ENCODE measurements at regions not wholly inside any gene's neighbourhood (a gene's known extent, or its start where the extent isn't known, plus 50 kb on each side); places are given as distances from the start of the nearest gene placed in this dataset.

DNA sequence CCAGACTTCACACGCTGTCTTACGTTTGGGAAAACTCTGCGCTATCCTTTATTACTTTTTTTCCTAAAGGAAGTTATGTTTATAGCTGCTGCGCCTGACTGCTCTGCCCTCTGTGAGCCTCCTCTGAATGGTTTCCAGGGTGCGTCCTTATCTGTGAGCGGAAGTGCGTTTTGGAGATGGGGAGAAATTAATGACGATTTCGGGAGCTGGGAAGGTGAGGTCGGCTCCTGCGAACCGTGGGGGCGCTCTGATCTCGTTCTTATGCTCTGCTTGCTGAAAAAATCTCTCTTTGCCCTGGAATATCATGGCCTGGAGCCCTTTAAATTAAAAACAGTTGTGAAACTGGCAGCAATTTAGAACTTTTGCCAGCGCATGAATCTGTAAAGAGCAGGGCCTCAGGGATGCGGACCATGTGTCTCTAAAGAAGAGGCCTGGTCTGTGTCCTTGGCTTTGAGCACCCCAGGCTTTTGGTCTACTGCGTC lies 135.7 kb upstream of the ZFHX3 start:
- TF ChIP-seq, protein P1, sequence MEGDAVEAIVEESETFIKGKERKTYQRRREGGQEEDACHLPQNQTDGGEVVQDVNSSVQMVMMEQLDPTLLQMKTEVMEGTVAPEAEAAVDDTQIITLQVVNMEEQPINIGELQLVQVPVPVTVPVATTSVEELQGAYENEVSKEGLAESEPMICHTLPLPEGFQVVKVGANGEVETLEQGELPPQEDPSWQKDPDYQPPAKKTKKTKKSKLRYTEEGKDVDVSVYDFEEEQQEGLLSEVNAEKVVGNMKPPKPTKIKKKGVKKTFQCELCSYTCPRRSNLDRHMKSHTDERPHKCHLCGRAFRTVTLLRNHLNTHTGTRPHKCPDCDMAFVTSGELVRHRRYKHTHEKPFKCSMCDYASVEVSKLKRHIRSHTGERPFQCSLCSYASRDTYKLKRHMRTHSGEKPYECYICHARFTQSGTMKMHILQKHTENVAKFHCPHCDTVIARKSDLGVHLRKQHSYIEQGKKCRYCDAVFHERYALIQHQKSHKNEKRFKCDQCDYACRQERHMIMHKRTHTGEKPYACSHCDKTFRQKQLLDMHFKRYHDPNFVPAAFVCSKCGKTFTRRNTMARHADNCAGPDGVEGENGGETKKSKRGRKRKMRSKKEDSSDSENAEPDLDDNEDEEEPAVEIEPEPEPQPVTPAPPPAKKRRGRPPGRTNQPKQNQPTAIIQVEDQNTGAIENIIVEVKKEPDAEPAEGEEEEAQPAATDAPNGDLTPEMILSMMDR (IDR thresholded peaks at IDR 0.05) = no peak
- no peak for TF ChIP-seq POLR2A (IDR thresholded peaks at IDR 0.05)

All from right lobe of liver (tissue), 4 donors.